G401 (cell line): ENCODE measurements at regions not wholly inside any gene's neighbourhood (a gene's known extent, or its start where the extent isn't known, plus 50 kb on each side); places are given as distances from the start of the nearest gene placed in this dataset.

Source experiments
- DNase-seq: peaks from one replicate; pipeline ENCODE4 v3.0.0-alpha.2; 2015; ENCODE audit warnings: low spot score
- in situ Hi-C: cut with HindIII; loops from 2 replicates; pipeline ENCODE4 v1.10.0; 2016; ENCODE audit warnings: low sequenced_read_pairs, mixed read lengths

DNA sequence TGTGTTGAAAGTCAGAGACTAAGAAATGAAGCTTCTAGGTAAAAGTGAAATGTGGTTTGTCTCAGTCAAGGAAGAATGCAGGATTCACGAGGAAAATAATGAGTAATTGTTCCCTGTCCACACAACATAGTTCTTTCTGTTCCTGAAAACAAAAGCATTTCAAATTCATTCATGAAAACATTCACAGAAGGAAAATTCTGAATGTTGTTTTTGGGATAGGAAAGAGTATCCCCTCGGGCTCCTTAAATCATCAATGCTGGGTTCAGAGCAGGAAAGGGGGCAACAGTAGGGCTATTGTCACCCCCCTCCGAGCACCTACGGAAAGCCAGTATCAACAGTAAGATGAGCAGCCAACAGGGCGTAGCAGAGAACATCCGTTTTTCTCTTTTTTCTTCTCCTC lies 769.9 kb upstream of the ADAMTS16 start:
- no peak for DNase-seq
- in situ Hi-C loops, result no loop called here

DNA sequence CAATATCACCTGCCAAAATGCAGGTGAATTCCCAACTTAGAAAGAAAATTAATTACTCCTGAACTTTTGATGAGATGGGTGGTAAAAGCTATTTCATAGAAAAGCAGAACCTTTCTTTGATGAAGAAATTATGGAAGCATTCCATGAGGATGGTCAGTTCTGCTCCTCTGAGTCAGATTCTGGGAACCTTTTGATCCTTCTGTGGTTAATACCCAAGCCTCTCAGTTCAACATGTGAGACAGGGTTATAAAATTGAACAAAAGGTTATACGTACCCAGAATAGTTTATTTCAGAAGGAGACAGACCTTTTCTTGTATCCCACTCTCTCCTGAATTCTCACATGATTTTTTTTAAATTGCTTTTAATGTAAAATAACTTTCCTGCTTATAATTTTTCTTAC lies 767.6 kb upstream of the ADAMTS16 start:
- no peak for DNase-seq
- in situ Hi-C loops, result no loop called here

DNA sequence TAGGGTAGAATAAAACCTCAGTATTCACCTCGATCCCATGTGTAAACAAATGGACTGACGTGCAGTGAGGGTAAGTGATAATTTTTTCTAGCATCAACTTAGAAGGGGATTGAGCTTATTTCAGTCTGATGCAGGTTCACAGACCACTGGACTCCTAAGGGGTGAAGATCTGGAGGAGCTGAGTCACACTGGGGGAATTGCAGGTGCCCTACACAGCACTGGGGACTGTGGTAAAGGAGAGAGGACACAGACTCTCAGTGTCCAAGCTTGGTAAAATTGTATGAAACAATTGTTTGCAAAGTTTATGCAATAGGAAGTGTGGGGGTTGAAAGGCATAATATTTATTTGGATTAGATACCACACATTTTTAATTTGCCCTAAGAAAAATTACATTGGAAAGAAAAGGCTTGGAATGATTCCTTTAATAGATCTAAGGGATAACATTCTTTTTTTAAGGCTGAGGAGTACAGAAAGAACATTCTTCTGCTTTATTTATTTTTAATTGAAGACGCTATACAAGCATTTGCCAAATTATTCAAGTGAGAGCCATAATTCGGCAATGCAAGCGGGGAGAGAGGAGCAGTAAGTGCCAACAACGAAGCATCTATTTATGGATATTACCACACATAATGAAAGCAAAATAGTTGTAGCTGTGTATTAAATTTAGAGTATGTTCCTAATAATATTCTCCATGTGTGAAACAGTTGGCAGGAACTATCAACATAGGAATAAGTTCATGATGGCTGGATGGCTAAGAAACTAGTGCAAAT lies 766.9 kb upstream of the ADAMTS16 start:
- in situ Hi-C loops, result no loop called here
- DNase-seq, result no peak

DNA sequence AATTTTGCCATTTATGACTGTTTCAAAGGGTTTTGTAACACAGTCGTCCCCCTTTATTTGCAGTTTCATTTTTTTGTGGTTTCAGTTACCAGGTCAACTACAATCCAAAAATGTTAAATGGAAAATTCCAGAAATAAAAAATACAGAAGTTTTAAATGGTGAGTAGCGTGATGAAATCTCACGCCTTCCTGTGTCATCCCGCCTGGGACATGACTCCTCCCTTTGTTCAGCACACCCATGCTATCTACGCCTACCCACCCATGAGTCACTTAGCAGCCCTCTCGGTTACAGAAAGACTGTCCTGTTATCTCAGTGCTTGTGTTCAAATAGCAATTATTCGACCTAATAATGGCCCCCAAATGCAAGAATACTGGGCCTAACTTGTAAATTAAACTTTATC lies 765.3 kb upstream of the ADAMTS16 start:
- no peak for DNase-seq
- in situ Hi-C loops, result no loop called here

DNA sequence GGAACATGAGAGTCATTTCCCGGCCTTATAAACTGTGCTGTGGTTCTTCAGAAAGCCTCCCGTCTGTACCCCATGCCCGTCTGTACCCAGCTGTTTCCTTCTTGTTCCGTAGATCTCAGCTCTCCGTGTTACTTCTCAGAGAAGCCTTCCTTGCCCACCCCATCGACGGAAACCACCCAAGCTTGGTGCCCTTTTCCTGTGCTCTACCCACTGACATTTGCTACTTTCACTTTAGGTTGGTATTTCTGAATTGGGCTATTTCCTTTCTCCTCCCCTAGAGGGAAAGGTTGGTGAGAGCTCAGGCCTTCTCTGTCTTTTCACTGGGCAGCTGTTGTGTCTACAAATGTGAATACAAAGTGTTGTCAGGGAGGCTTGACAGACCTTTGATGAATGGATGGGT lies 764.5 kb upstream of the ADAMTS16 start:
- in situ Hi-C loops, result no loop called here
- no peak for DNase-seq

DNA sequence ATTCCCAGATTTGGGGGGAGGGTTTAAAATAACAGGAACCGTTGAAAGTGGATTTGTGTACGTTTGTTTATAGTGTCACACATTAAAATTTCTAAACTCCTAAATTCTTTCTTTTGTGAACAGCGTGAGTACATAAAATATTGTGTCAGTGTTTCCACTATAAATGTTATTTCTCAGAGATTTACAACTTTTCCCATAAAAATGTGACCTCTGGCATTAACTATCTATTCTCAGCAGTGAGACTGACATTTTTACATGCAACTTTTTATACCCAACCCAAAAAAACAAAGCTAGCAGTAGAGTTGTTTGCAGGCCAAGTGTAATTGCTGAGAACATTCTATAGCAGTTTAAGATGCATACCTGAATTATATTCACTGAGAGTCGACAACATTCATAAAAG lies 757.0 kb upstream of the ADAMTS16 start:
- in situ Hi-C loops, result no loop called here

DNA sequence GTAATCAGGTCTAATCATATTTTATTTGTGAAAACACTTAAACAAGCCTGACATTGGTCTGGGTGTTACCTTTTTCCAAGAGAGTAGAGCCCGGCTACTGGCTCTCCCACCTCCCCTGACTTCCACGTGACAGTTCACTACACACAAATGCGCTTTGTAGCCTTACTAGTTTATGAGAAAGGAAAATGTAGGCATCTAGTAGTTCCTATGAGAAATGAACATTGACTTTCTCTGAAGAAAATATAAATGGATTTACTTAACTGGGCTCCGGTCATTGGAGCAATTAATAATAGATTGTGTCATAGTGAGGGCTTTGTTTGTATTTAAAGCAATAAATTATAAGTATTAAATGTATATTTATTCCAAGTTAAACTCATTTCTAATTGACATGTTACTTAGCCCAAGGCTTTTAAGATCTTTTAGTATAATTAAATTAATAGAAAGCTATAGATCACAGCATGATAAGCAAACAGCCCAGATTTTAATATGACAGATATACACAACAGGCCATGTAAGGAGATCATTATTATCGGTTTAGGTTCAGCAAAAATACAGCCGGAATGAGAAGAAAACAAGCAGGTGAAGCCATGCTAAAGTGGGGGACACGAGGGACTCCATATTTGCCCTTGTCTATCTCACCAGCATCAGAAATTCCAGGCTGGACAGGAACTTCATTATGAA lies 756.5 kb upstream of the ADAMTS16 start:
- in situ Hi-C loops, result no loop called here
- no peak for DNase-seq

More for the DNA sequence above, 757.0 kb upstream of the ADAMTS16 start:
- DNase-seq, result no peak

DNA sequence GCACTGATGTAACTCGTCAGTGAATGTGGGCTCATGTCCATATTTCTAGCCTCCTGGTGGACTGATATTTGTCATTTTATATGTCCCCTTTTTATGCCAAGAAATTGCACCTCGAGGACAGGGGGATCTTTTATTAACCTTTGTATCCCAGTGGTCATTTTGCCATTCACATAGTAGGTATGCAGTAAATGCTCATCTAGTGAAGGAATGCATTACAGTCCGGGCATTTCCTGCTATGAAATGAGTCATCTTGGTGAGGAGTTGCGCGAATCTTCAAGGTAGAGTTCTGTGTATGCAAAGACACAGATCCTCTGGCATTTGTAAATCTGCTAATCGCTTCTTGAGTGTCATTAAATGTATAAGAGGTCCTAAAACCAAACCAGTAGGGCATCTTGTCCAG lies 755.5 kb upstream of the ADAMTS16 start:
- in situ Hi-C loops, result no loop called here

DNA sequence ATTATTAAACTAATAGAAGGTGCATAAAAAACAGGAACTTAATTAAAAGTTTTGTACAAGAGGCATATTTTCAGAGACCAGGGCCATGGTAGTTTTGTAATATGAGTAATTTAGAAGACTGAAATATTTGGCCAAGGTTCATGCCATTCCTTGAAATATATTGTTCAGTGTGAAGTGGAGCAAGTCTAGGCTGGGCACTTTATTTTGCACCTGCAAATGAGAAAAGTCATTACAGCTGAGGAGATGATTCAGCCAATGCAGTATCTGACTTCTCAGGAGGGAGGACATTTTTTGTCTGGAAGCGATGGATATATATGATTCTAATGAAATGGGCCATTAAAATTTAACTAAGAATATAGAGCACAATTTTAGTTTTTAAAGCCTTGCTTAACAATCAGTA lies 754.0 kb upstream of the ADAMTS16 start:
- in situ Hi-C loops, result no loop called here
- DNase-seq, result no peak

More for the DNA sequence above, 755.5 kb upstream of the ADAMTS16 start:
- no peak for DNase-seq

DNA sequence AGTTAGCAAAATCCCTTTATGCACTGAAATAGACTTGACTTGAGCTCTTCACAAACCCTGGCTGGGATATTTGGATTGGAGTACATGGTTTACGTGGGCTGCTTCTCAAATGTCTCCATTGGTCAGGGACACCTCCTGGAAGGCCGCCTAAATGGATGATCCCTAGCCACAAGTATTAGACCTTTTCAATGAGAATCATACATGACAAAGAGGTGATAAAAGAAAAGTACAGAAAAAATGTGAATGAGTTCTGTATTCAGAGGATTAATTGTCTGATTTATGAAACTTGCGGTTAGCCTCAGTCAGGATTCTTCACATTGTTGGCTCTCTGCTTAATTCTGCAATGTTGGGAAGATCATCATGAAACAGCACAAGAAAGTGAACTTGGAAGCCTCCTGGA lies 752.8 kb upstream of the ADAMTS16 start:
- in situ Hi-C loops, result no loop called here
- no peak for DNase-seq

DNA sequence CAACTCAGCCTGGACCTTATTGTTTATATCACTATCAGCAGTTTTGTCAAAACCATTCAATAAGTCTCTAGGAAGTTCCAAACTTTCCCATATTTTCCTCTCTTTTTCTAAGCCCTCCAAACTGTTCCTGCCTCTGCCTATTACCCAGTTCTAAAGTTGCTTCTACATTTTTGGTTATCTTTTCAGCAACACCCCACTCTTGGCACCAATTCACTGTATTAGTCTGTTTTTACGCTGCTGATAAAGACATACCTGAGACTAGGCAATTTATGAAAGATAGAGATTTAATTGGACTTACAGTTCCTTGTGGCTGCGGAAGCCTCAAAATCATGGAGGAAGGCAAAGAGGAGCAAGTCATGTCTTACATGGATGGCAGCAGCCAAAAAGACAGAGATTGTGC lies 744.4 kb upstream of the ADAMTS16 start:
- no peak for DNase-seq
- in situ Hi-C loops, result no loop called here

DNA sequence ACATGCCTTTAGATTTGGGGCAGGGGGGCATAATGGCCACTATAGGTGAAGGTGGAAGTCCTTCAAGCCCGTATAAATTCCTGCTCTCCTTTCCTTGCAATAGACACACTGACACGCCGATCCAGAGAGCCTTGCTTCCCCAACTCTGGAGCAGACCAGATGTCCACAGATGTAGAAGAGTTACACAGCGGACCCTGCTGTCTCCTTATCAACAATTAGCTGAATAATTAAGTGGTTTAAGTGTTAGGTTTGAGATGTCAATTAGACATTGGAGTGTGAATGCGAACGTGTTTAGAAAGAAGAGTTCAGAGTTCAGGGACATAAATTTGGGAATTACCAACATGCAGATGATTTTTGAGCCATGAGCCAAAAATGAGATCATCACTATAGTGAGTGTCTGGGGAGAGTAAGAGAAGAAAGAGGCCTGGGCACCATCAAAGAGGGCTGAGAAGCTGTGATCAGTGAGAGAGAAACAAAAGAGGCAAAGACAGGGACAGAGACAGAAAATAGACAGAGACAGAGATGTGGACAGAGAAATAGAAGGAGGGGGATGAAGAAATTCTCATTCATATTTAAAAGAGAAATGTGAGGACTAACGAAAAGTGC lies 734.4 kb upstream of the ADAMTS16 start:
- in situ Hi-C loops, result no loop called here
- DNase-seq, result no peak

DNA sequence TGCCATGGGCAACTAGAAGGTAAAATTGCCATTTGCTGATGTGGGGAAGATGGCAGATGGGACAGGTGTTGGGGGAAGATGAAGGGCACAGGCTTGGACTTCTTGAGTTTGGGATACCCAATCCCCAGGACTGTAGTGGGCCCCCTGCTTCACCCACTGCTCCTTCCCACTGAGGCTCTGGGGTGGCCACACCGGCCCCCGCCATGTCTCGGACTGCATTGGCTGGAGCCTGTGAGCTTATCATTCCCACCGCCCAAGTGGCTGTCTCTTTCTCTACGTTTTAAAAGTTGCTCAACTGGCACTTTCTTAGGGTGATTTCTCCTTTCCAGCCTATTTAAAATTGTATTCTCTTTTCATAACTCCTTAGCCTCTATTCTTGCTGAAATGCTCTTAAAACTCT lies 730.0 kb upstream of the ADAMTS16 start:
- no peak for DNase-seq
- in situ Hi-C loops, result no loop called here

DNA sequence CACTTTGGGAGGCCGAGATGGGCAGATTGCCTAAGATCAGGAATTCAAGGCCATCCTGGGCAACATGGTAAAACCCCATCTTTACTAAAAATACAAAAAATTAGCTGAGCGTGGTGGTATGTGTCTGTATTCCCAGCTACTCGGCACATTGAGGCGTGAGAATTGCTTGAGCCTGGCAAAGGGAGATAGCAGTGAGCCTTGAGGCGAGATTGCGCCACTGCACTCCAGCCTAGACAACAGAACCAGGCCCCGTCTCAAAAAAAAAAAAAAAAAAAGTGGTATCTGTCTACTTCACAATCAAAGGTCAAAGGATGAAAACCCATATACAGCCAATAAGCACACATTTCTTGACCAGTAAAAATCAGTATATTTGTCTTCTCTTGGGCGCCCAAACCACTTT lies 728.5 kb upstream of the ADAMTS16 start:
- in situ Hi-C loops, result no loop called here
- no peak for DNase-seq

DNA sequence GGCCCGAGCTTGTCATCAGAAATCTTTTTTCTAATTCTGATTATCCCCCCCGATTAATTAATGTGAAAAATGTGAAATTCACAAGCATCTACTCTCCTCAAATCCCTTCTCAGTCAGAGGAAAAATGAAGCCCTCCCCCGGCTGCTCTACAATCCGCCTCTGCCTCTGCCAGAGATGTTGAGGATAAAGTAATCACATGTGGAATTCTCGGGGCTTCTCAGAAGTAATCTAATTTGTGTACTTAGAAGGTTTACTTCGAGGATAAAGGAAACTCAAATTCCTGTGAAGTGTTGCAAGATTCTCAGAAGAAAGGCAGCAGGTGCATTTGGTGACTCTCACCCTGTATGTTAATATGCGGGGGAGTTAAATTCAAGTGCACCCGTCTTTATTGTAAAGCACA lies 726.1 kb upstream of the ADAMTS16 start:
- no peak for DNase-seq
- in situ Hi-C loops, result no loop called here

DNA sequence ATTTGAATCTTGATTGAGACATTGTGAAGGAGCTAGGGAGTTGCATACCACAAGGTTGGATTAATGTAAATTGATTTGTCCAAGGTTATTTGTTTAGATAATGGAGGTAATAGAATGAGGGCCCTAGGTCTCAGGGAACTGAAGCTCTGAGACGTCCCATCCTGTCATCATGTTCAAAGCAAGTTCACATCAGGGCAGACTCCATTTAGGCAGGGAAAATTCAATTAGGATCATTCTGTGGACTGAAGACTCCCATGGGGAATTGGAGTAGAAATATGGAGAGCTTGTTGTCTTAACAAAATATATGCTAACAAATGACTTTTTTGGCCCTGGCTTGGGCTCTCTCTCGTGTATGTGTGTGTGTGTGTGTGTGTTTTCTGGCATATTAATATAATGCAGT lies 722.0 kb upstream of the ADAMTS16 start:
- in situ Hi-C loops, result no loop called here
- no peak for DNase-seq

DNA sequence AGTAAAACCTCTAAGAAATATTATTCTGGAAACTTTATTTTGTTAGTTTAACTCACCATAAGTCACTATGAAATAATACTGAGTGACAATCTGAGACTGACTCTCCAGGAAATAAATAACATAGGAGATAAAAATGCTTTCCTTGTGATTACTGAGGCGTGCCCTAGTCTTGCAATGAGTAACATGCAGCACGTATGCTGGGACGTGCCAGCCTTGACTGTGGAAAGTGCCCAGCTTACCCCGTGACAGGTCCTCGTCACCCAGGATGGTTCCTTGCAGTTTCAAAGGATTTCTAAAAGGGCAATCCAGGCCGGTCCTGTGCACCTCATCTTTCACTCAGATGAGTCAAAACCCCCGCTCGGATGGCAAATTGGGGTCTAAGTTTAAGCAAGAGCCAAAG lies 720.8 kb upstream of the ADAMTS16 start:
- DNase-seq, result no peak
- in situ Hi-C loops, result no loop called here

DNA sequence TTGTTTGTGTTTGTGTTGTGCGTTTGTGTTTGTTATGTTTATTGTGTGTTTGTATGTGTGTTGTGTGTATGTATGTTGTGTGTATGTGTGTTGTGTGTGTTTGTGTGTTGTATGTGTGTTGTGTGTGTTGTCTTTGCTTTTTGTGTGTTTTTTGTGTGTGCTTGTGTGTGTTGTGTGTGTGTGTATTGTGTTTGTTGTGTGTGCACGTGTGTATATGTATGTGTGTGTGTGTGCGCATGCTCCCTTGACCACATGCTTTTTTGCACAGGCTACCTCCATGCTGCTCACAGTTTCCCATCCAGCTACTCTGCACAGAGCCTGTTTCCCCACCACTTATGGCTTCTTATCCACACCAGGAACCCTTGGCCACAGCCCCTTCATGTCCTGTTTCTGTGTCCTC lies 720.0 kb upstream of the ADAMTS16 start:
- in situ Hi-C loops, result no loop called here
- DNase-seq, result no peak

DNA sequence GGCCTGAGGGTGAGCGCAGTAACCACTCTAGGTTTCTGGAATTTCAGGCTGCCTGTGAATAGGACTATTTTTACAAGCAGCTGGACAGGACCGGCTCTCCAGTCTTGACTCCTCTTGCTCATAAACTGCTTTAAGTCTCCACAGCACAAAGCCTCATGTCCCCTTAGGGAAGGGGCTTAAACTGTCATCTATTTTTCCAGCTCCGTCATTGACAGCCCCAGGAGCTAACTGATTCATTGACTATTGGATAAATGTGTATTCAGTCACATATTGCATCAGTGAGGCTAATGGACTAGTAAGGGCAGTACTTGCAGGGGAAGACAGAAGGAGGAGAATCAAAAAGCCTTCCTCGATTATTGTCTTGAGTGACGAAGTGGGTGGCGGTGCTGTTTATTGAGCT lies 719.4 kb upstream of the ADAMTS16 start:
- in situ Hi-C loops, result no loop called here
- DNase-seq, result no peak

DNA sequence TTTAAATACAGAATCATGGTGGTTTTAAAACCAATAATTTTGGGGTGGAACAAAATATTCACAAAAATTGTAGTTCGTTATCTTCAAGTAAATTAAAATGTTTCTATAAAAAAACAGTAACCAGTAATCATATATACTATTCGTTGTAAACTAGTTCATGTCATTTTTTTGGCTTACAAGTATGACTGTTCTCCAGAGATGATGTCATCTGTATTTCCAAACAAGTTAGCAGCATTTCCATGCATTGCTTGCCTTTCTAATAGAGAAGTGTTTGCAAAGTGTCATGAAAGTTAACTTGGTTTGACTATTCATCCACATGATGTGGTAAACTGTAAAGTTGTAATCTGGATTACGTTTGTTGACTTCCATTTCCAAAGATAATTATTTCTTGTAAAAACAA lies 717.9 kb upstream of the ADAMTS16 start:
- in situ Hi-C loops, result no loop called here
- DNase-seq, result no peak

DNA sequence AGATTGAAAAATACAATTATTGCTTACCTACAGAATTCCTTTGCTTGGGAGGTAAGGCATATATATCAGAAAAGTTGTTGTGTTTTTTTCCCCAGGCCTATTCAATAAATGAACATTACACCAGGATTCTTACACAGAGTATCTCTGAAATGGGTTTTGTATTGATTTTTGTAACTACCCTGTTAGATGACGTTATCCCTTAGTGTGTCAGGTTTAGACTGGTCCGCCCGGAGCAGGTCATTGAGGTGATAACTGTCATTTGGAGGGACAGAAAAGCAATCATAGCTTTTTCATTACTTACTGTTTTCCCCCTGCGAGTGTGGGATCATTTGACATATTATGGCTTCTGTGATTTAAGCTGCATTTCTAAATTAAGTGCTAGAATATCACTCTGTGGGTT lies 715.2 kb upstream of the ADAMTS16 start:
- in situ Hi-C loops, result no loop called here

More for the DNA sequence above, 715.2 kb upstream of the ADAMTS16 start:
- DNase-seq, result no peak
